Thoracic aorta (tissue), 2 donors: ENCODE measurements at regions not wholly inside any gene's neighbourhood (a gene's known extent, or its start where the extent isn't known, plus 50 kb on each side); places are given as distances from the start of the nearest gene placed in this dataset.

Source experiments
- ATAC-seq: fragments of 150-250 bp; one replicate; pipeline ENCODE4 v1.8.0; 2017; ENCODE audit warnings: low read depth; ENCODE audit not compliant: insufficient number of reproducible peaks, low FRiP score
- DNase-seq: peaks from one replicate; pipeline ENCODE4 v3.0.0-alpha.2; 2020; ENCODE audit warnings: low spot score
- H3K27ac ChIP-seq, 2 donors: fragments of 200-600 bp; sonication (generic); 1 replicate in 1 of 2; 2 replicates in 1 of 2; pipeline ENCODE4 v1.5.1; 2016; ENCODE audit warnings: mild to moderate bottlenecking in 2 of 2, moderate library complexity in 2 of 2
- H3K27me3 ChIP-seq: fragments of 200-600 bp; sonication (generic); replicated peaks from 2 replicates; pipeline ENCODE4 v1.6.0; 2016; ENCODE audit warnings: mild to moderate bottlenecking; ENCODE audit not compliant: insufficient read depth
- H3K36me3 ChIP-seq: fragments of 200-600 bp; sonication (generic); one replicate; pipeline ENCODE4 v1.5.1; 2016
- H3K4me1 ChIP-seq, 2 donors: fragments of 200-600 bp; sonication (generic); 1 replicate in 1 of 2; 2 replicates in 1 of 2; pipeline versions ENCODE4 v1.5.1 to v1.6.0; 2016; ENCODE audit warnings: low read depth in 2 of 2, mild to moderate bottlenecking in 1 of 2; ENCODE audit not compliant: control insufficient read depth in 1 of 2
- H3K4me3 ChIP-seq: fragments of 200-600 bp; sonication (generic); 2 replicates; pipeline ENCODE4 v1.5.1; 2016; ENCODE audit warnings: mild to moderate bottlenecking
- H3K9me3 ChIP-seq: fragments of 200-600 bp; sonication (generic); 2 replicates; pipeline ENCODE4 v1.5.1; 2016
- CTCF ChIP-seq: fragments of 200-600 bp; sonication (generic); IDR thresholded peaks from one replicate; pipeline ENCODE4 v1.5.1; 2019; ENCODE audit warnings: antibody characterized with exemption

- ATAC-seq (no peak), DNase-seq (no peak)
- H3K4me3 ChIP-seq = no peak overlapping the region
- H3K27me3 ChIP-seq = no peaks in the 10 kb centered on the region
- TF ChIP-seq CTCF = no peak
- no peaks in the 10 kb centered on the region for H3K9me3 ChIP-seq
- no peaks in the 10 kb centered on the region for H3K36me3 ChIP-seq
- no peak overlapping the region for H3K27ac ChIP-seq
- H3K4me1 ChIP-seq = no peaks in the 10 kb centered on the region
These were observed 607.9 kb downstream of the ANKRD50 start for GRCh38 chr4:124104628-124105027.

- no peaks in the 10 kb centered on the region for H3K27me3 ChIP-seq
- H3K4me3 ChIP-seq = no peak overlapping the region
- no peaks in the 10 kb centered on the region for H3K9me3 ChIP-seq
- ATAC-seq (no peak), DNase-seq (no peak)
- H3K36me3 ChIP-seq = no peaks in the 10 kb centered on the region
- H3K27ac ChIP-seq = no peak overlapping the region
- TF ChIP-seq CTCF = no peak
- H3K4me1 ChIP-seq = no peaks in the 10 kb centered on the region
These were observed 607.3 kb downstream of the ANKRD50 start for GRCh38 chr4:124105212-124105611.

- Histone ChIP-seq H3K4me3 (no peak overlapping the region), H3K27me3 (no peaks in the 10 kb centered on the region), H3K9me3 (no peaks in the 10 kb centered on the region), H3K36me3 (no peaks in the 10 kb centered on the region), H3K27ac (no peak overlapping the region), H3K4me1 (peaks cover 0 to 4% of the 10 kb centered on the region in 2 donors)
- no peak for TF ChIP-seq CTCF
- DNase-seq (no peak), ATAC-seq (no peak)
These were observed 601.1 kb downstream of the ANKRD50 start for GRCh38 chr4:124111411-124111810.

GRCh38 chr4:124111922-124112321 lies 600.6 kb downstream of the ANKRD50 start:
- H3K4me1 ChIP-seq = peaks cover 0 to 4% of the 10 kb centered on the region in 2 donors
- H3K27ac ChIP-seq = no peak overlapping the region
- ATAC-seq (peak; percentile 55), DNase-seq (no peak)
- TF ChIP-seq CTCF = peak; percentile 64
- no peak overlapping the region for H3K4me3 ChIP-seq
- H3K9me3 ChIP-seq = no peaks in the 10 kb centered on the region
- no peaks in the 10 kb centered on the region for H3K27me3 ChIP-seq
- no peaks in the 10 kb centered on the region for H3K36me3 ChIP-seq

- Histone ChIP-seq H3K4me1 (peaks cover 0 to 8% of the 10 kb centered on the region in 2 donors), H3K27ac (no peak overlapping the region), H3K9me3 (no peaks in the 10 kb centered on the region), H3K36me3 (no peaks in the 10 kb centered on the region), H3K4me3 (no peak overlapping the region), H3K27me3 (no peaks in the 10 kb centered on the region)
- TF ChIP-seq CTCF = no peak
- DNase-seq = no peak
- no peak for ATAC-seq
These were observed 594.5 kb downstream of the ANKRD50 start for GRCh38 chr4:124118061-124118460.
